GM21723 (cell line): ENCODE measurements at regions not wholly inside any gene's neighbourhood (a gene's known extent, or its start where the extent isn't known, plus 50 kb on each side); places are given as distances from the start of the nearest gene placed in this dataset.

ENCODE experiments used
- ATAC-seq: cut with Tn5 transposase; IDR thresholded peaks from one replicate; pipeline ENCODE4 v1.9.1; 2021; ENCODE audit warnings: mild to moderate bottlenecking, moderate library complexity; ENCODE audit not compliant: unreplicated experiment

- no peak for ATAC-seq
Observed at GRCh38 chr17:51540151-51540550, 279.8 kb downstream of the UTP18 start.

- no peak for ATAC-seq
Observed at GRCh38 chr17:51541215-51541614, 280.9 kb downstream of the UTP18 start.

GRCh38 chr17:51546114-51546513 is 285.8 kb downstream of the UTP18 start:
- ATAC-seq, result no peak

- ATAC-seq, result no peak
Observed at GRCh38 chr17:51548125-51548524, 287.8 kb downstream of the UTP18 start.

DNA sequence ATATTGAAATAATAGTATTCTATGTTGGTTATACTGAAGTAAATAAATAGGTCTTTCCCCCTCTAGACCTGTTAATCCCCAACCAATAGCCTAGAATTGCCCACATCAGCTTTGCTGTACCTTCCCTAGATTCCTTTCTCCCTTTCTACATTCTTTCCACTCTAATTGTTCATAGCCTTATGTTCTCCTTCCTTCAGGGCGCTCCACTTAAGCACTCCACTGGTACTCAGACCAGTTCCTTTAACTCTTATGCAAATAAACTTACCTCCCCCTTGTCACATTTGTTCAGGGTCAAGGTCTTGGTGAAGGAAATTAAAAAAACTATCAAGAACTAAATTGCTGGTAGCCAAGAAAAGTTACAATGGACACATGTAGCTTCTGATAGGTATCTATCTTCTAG is 294.8 kb downstream of the UTP18 start:
- ATAC-seq, result no peak

- no peak for ATAC-seq
Observed at GRCh38 chr17:51559778-51560177, 299.4 kb downstream of the UTP18 start.

DNA sequence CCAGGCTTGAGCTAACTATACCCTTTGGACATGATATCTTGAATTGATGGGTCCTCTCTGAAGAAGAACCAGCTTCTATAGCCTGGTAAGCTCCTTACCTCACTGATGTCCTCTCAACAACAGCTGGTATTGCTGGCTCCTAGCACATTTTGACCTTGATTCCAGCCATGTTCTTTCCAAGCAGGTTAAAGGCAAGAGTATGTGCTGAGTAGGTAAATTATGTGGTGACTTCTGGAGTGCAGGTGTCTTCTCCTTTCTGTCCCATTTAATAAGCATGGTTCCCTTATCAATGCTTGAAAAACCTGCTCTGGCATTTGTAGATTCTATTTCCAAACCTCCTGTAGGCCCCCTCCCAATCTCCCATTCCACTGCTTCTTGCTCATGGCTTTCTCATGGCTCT is 300.1 kb downstream of the UTP18 start:
- ATAC-seq, result no peak

- no peak for ATAC-seq
Observed at GRCh38 chr17:51563961-51564360, 303.6 kb downstream of the UTP18 start.

- ATAC-seq, result no peak
Observed at GRCh38 chr17:51572115-51572514, 311.8 kb downstream of the UTP18 start.
